ENCODE measurements at regions not wholly inside any gene's neighbourhood (a gene's known extent, or its start where the extent isn't known, plus 50 kb on each side); places are given as distances from the start of the nearest gene placed in this dataset.

DNA sequence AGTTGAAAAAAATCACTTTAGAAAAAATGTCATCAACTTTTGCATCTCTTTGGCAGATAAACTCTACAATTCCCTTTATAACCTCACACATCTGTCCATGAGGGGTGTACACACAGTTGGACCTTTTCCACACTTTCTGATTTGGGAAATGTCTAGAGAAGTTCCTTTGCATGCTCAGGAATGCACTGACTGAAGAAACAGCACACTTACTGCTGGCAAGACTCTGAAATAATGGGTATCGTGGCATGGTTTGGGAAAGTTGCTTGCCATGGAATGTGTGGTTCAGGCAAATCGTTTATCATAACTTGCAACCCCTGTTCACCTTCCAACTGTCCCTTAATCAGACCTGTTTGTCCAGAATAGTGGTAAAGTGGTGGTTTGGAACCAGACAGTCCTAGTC is 135.3 kb upstream of the TGFBR2 start:
- TF ChIP-seq, protein P1, sequence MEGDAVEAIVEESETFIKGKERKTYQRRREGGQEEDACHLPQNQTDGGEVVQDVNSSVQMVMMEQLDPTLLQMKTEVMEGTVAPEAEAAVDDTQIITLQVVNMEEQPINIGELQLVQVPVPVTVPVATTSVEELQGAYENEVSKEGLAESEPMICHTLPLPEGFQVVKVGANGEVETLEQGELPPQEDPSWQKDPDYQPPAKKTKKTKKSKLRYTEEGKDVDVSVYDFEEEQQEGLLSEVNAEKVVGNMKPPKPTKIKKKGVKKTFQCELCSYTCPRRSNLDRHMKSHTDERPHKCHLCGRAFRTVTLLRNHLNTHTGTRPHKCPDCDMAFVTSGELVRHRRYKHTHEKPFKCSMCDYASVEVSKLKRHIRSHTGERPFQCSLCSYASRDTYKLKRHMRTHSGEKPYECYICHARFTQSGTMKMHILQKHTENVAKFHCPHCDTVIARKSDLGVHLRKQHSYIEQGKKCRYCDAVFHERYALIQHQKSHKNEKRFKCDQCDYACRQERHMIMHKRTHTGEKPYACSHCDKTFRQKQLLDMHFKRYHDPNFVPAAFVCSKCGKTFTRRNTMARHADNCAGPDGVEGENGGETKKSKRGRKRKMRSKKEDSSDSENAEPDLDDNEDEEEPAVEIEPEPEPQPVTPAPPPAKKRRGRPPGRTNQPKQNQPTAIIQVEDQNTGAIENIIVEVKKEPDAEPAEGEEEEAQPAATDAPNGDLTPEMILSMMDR (IDR thresholded peaks at IDR 0.05; ENCODE audit: unreplicated experiment) = no peak
- Mint-ChIP-seq H3K4me1 (ENCODE audit: unreplicated experiment) (peaks cover 3% of the 10 kb centered on the region), H3K4me3 (ENCODE audit: unreplicated experiment) (no peak overlapping the region), H3K36me3 (ENCODE audit: low read depth, unreplicated experiment) (no peaks in the 10 kb centered on the region), H3K9me3 (ENCODE audit: unreplicated experiment) (no peaks in the 10 kb centered on the region), H3K27me3 (ENCODE audit: unreplicated experiment) (no peaks in the 10 kb centered on the region), H3K27ac (ENCODE audit: unreplicated experiment) (no peak overlapping the region)
- DNase-seq (ENCODE audit: low spot score) = no peak

DNA sequence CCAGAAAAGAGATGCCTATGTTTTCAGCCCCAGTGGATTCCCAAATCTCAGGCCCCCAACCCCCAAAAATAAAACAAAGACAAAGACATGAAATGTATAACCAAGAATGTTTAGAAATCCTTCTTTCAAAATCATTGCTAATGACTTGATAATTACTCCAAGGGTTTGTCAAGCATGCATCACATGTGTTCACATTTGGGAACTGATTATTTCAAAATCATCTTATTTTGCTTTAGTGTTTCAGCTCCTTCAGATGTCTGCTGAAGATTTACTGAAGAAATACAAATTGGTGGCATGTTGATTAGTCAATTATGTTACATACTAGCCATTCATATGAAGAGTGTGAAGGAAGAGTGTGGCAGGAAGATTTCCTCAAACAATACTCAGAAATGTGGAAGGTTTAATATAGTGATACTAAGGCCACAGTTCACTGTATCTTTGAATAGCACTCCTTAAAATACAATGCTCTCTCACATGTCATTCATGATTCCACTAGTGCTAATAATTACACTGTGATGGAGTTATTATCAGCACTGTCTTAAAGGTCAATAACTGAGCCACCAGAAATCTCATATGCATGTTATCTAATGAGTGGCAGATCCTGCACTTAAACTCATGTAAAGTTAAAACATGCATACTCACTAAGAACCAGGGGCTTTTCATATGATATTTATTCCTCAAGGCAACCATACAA is 134.5 kb upstream of the TGFBR2 start:
- H3K4me3 Mint-ChIP-seq (ENCODE audit: unreplicated experiment) = no peak overlapping the region
- no peak overlapping the region for H3K27ac Mint-ChIP-seq (ENCODE audit: unreplicated experiment)
- no peaks in the 10 kb centered on the region for H3K27me3 Mint-ChIP-seq (ENCODE audit: unreplicated experiment)
- H3K9me3 Mint-ChIP-seq (ENCODE audit: unreplicated experiment) = no peaks in the 10 kb centered on the region
- peaks cover 5% of the 10 kb centered on the region for H3K4me1 Mint-ChIP-seq (ENCODE audit: unreplicated experiment)
- DNase-seq (ENCODE audit: low spot score) = no peak
- H3K36me3 Mint-ChIP-seq (ENCODE audit: low read depth, unreplicated experiment) = no peaks in the 10 kb centered on the region
- TF ChIP-seq, protein P1 (IDR thresholded peaks at IDR 0.05; ENCODE audit: unreplicated experiment) = no peak

DNA sequence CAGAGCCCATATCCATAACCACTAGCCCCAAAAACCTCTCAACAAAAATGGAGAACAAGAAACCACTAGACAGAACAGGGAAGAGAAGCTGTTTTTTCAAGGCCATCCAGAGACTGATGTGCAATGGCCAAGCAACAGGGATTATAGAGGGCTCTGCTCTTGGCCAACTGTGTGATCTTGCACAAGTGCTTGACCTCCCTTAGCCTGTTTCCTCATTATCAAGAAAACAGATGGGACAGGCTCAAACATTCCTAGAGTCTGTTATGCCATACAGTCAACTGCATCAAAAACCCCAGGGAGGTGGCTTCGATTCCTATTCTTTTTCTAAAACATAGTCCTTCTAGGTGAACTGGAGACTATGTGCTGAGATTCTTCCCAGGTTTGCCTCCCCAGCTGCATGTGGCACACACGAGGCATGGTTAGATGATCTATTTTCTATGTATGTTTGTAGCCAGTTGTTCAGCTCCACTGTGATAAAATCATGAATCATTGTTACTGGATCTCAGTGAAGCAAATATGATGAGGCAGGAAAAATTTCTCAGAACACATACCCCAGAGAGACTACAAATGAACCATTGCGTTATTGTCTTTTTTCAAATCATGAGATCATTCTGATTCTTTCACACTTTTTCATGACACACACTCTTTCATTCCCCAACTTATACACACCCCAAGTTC is 132.9 kb upstream of the TGFBR2 start:
- Mint-ChIP-seq H3K4me1 (ENCODE audit: unreplicated experiment) (peaks cover 13% of the 10 kb centered on the region), H3K9me3 (ENCODE audit: unreplicated experiment) (no peaks in the 10 kb centered on the region), H3K4me3 (ENCODE audit: unreplicated experiment) (no peak overlapping the region), H3K36me3 (ENCODE audit: low read depth, unreplicated experiment) (no peaks in the 10 kb centered on the region), H3K27me3 (ENCODE audit: unreplicated experiment) (no peaks in the 10 kb centered on the region), H3K27ac (ENCODE audit: unreplicated experiment) (no peak overlapping the region)
- TF ChIP-seq, protein P1 (IDR thresholded peaks at IDR 0.05; ENCODE audit: unreplicated experiment) = no peak
- DNase-seq (ENCODE audit: low spot score) = no peak

DNA sequence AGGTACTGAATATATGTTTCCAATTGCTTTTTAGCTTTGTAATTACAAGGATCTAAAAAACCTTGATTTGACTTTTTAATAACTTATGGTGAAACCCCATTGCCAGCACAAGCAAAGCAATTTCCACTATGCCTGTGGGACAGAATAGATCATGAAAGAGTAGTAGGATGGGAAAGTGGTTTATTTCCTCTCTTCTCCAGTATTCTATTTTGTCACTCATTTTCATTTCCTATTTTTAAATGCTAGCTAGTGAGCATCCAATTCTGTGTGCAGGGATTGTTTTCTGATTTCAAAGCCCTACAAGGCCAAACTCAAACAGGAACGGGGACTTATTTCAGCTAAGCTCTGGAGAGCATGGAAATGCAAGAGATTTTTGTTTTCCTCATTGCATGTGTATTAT is 132.0 kb upstream of the TGFBR2 start:
- TF ChIP-seq, protein P1 (IDR thresholded peaks at IDR 0.05; ENCODE audit: unreplicated experiment) = no peak
- no peak overlapping the region for H3K4me3 Mint-ChIP-seq (ENCODE audit: unreplicated experiment)
- no peaks in the 10 kb centered on the region for H3K9me3 Mint-ChIP-seq (ENCODE audit: unreplicated experiment)
- H3K4me1 Mint-ChIP-seq (ENCODE audit: unreplicated experiment) = peaks cover 13% of the 10 kb centered on the region
- DNase-seq (ENCODE audit: low spot score) = no peak
- H3K27me3 Mint-ChIP-seq (ENCODE audit: unreplicated experiment) = no peaks in the 10 kb centered on the region
- H3K36me3 Mint-ChIP-seq (ENCODE audit: low read depth, unreplicated experiment) = no peaks in the 10 kb centered on the region
- no peak overlapping the region for H3K27ac Mint-ChIP-seq (ENCODE audit: unreplicated experiment)
